ENCODE measurements at regions not wholly inside any gene's neighbourhood (a gene's known extent, or its start where the extent isn't known, plus 50 kb on each side); places are given as distances from the start of the nearest gene placed in this dataset.

DNA sequence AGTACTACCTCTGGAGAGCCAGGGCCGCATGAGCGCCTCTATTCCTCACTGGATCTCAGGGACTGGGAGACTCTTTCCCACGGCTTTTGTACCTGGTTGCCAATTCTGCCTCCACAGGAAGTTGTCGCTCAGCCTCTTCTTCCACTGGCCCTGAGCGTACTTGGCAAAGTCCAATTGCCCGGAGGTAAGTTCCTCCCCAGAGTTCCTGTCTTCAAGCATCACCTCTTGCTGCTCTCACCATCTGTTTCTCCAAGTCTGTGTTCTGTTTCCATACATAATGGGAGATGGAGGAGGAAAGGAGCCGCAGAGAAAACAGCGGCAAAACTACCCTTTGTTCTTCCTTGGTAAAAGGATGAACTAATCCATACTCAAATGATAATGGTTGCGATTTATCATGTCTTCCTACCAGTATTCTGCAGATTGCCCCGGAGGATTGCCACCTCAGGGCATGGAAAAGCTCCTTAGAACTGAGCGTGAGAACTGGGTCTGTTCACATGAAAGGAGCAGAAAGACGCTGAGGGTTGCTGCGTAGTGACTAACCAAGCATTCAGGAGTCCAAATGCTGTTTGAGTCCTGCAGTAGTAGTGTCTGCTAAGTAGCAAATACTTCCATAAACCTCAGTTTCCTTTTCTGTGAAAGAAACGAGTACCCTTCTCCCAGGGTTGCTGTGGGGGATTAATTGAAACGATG lies 170.2 kb upstream of the GLI3 start:
- H3K27me3 ChIP-seq (ENCODE audit: low read length) = no peaks in the 10 kb centered on the region
- no peak overlapping the region for H2AFZ ChIP-seq (ENCODE audit: low read depth, low read length, severe bottlenecking)
- no peaks in the 10 kb centered on the region for H3K36me3 ChIP-seq (ENCODE audit: low read length)
- H3K4me2 ChIP-seq (ENCODE audit: low read depth, low read length, poor library complexity, severe bottlenecking) = no peak overlapping the region
- no peaks in the 10 kb centered on the region for H3K79me2 ChIP-seq (ENCODE audit: insufficient read depth, low read length)
- no peak overlapping the region for H3K4me3 ChIP-seq (ENCODE audit: insufficient read depth, low read length, poor library complexity, severe bottlenecking)
- H3K9me2 ChIP-seq (replicated peaks; ENCODE audit: insufficient read depth, low read length) = no peaks in the 10 kb centered on the region
- H3K9me3 ChIP-seq (ENCODE audit: insufficient read depth, low read length) = no peaks in the 10 kb centered on the region
- no peak overlapping the region for H3K27ac ChIP-seq (ENCODE audit: low read depth, low read length)
- no peak for TF ChIP-seq EZH2phosphoT487 (conservative IDR thresholded peaks at IDR 0.05; ENCODE audit: low read length)
- TF ChIP-seq, protein P1, sequence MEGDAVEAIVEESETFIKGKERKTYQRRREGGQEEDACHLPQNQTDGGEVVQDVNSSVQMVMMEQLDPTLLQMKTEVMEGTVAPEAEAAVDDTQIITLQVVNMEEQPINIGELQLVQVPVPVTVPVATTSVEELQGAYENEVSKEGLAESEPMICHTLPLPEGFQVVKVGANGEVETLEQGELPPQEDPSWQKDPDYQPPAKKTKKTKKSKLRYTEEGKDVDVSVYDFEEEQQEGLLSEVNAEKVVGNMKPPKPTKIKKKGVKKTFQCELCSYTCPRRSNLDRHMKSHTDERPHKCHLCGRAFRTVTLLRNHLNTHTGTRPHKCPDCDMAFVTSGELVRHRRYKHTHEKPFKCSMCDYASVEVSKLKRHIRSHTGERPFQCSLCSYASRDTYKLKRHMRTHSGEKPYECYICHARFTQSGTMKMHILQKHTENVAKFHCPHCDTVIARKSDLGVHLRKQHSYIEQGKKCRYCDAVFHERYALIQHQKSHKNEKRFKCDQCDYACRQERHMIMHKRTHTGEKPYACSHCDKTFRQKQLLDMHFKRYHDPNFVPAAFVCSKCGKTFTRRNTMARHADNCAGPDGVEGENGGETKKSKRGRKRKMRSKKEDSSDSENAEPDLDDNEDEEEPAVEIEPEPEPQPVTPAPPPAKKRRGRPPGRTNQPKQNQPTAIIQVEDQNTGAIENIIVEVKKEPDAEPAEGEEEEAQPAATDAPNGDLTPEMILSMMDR (IDR thresholded peaks at IDR 0.05; ENCODE audit: insufficient read depth, low read length, poor library complexity, severe bottlenecking) = no peak
- H4K20me1 ChIP-seq (ENCODE audit: low read depth, low read length) = no peaks in the 10 kb centered on the region
- H3F3A ChIP-seq (ENCODE audit: insufficient read depth) = no peaks in the 10 kb centered on the region
- no peak overlapping the region for H3K9ac ChIP-seq (ENCODE audit: low read length)

- Histone ChIP-seq H3K36me3 (ENCODE audit: low read length) (no peaks in the 10 kb centered on the region), H4K20me1 (ENCODE audit: low read depth, low read length) (no peaks in the 10 kb centered on the region), H3K4me2 (ENCODE audit: low read depth, low read length, poor library complexity, severe bottlenecking) (no peak overlapping the region)
Measured at GRCh38 chr7:42406358-42406757, 169.3 kb upstream of the GLI3 start.

DNA sequence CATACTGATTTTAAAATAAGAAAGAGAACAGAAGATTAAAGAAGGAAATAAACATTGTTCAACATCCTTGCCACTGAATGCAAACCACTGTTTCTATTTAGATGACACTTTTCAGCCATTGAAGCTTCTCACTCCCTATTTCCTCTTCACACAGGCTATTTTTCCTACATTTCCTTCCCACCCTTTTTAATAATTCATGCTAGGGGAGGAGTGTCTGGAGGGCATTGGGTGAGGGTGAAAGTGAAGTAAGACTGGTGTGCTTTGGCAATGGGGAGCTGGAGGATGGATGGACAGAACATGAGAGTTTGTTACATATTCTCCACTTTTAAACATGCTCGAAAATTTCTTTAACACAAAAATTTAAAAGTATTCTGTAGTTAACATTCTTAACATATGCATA lies 168.8 kb upstream of the GLI3 start:
- Histone ChIP-seq H3K9ac (ENCODE audit: low read length) (no peak overlapping the region), H4K20me1 (ENCODE audit: low read depth, low read length) (no peaks in the 10 kb centered on the region), H3K36me3 (ENCODE audit: low read length) (no peaks in the 10 kb centered on the region), H3K27ac (ENCODE audit: low read depth, low read length) (no peak overlapping the region), H3K27me3 (ENCODE audit: low read length) (no peaks in the 10 kb centered on the region), H3K9me2 (replicated peaks; ENCODE audit: insufficient read depth, low read length) (no peaks in the 10 kb centered on the region), H3K4me2 (ENCODE audit: low read depth, low read length, poor library complexity, severe bottlenecking) (no peak overlapping the region), H3K9me3 (ENCODE audit: insufficient read depth, low read length) (no peaks in the 10 kb centered on the region), H3F3A (ENCODE audit: insufficient read depth) (no peaks in the 10 kb centered on the region), H3K4me3 (ENCODE audit: insufficient read depth, low read length, poor library complexity, severe bottlenecking) (no peak overlapping the region), H3K79me2 (ENCODE audit: insufficient read depth, low read length) (no peaks in the 10 kb centered on the region), H2AFZ (ENCODE audit: low read depth, low read length, severe bottlenecking) (no peak overlapping the region)
- no peak for TF ChIP-seq EZH2phosphoT487 (conservative IDR thresholded peaks at IDR 0.05; ENCODE audit: low read length)
- TF ChIP-seq, protein P1 (IDR thresholded peaks at IDR 0.05; ENCODE audit: insufficient read depth, low read length, poor library complexity, severe bottlenecking) = no peak

More at GRCh38 chr7:42406358-42406757, 169.3 kb upstream of the GLI3 start:
- H3F3A ChIP-seq (ENCODE audit: insufficient read depth) = no peaks in the 10 kb centered on the region
- no peak overlapping the region for H2AFZ ChIP-seq (ENCODE audit: low read depth, low read length, severe bottlenecking)
- TF ChIP-seq EZH2phosphoT487 (conservative IDR thresholded peaks at IDR 0.05; ENCODE audit: low read length) = no peak
- TF ChIP-seq, protein P1 (IDR thresholded peaks at IDR 0.05; ENCODE audit: insufficient read depth, low read length, poor library complexity, severe bottlenecking) = no peak
- H3K9me2 ChIP-seq (replicated peaks; ENCODE audit: insufficient read depth, low read length) = no peaks in the 10 kb centered on the region
- no peak overlapping the region for H3K27ac ChIP-seq (ENCODE audit: low read depth, low read length)
- no peaks in the 10 kb centered on the region for H3K9me3 ChIP-seq (ENCODE audit: insufficient read depth, low read length)
- H3K79me2 ChIP-seq (ENCODE audit: insufficient read depth, low read length) = no peaks in the 10 kb centered on the region
- no peaks in the 10 kb centered on the region for H3K27me3 ChIP-seq (ENCODE audit: low read length)
- no peak overlapping the region for H3K9ac ChIP-seq (ENCODE audit: low read length)
- no peak overlapping the region for H3K4me3 ChIP-seq (ENCODE audit: insufficient read depth, low read length, poor library complexity, severe bottlenecking)

Measured in SU-DHL-6 (cell line).